ENCODE measurements at regions not wholly inside any gene's neighbourhood (a gene's known extent, or its start where the extent isn't known, plus 50 kb on each side); places are given as distances from the start of the nearest gene placed in this dataset.

- peak; percentile 40; the same call in 2 of the 3 replicates for ATAC-seq
- TF ChIP-seq ISL1 (CRISPR knock-in tag; IDR thresholded peaks at IDR 0.05) (peak; percentile 55), PPARA (CRISPR knock-in tag; IDR thresholded peaks at IDR 0.05; ENCODE audit: borderline replicate concordance) (no peak)
Measured at GRCh38 chr11:116294630-116295029, 478.2 kb downstream of the BUD13 start.

DNA sequence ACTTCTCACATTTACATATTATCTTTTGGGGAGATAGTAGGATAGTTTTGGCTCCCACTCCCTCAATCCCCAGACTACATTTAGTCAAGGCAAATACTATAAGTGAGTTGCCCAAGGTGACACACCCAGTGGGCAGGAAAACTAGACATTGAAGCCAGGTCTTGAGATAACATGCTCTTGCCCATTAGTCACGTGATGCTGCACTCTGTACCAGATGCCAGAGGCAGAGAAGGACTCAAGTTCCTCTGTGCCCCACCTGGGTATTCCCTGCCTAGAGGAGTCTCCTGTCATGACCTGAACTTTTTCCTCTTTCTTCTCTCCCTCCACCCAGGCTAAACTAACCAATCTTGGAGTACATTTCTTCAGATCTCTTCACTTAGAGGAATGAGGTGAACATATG, 484.9 kb downstream of the BUD13 start:
- no peak for TF ChIP-seq ZNF565 (CRISPR knock-in tag; conservative IDR thresholded peaks at IDR 0.05; ENCODE audit: low read depth)
- TF ChIP-seq TCF4 (CRISPR knock-in tag; IDR thresholded peaks at IDR 0.05; ENCODE audit: borderline replicate concordance) = no peak
- no peak for TF ChIP-seq GLIS3 (CRISPR knock-in tag; IDR thresholded peaks at IDR 0.05)
- no peak for ATAC-seq

GRCh38 chr11:116285026-116285425, 487.8 kb downstream of the BUD13 start:
- ATAC-seq = no peak
- TF ChIP-seq CSDC2 (CRISPR knock-in tag; IDR thresholded peaks at IDR 0.05) (no peak), ZNF565 (CRISPR knock-in tag; conservative IDR thresholded peaks at IDR 0.05; ENCODE audit: low read depth) (no peak), ZNF70 (CRISPR knock-in tag; IDR thresholded peaks at IDR 0.05) (no peak), RARB (CRISPR knock-in tag; IDR thresholded peaks at IDR 0.05) (no peak), BACH2 (CRISPR knock-in tag; IDR thresholded peaks at IDR 0.05; ENCODE audit: borderline replicate concordance) (no peak), TOX (CRISPR knock-in tag; IDR thresholded peaks at IDR 0.05; ENCODE audit: borderline replicate concordance) (no peak), PATZ1 (CRISPR knock-in tag; IDR thresholded peaks at IDR 0.05; ENCODE audit: borderline replicate concordance) (no peak), PPARA (CRISPR knock-in tag; IDR thresholded peaks at IDR 0.05; ENCODE audit: borderline replicate concordance) (no peak)
- TF ChIP-seq, protein P1, sequence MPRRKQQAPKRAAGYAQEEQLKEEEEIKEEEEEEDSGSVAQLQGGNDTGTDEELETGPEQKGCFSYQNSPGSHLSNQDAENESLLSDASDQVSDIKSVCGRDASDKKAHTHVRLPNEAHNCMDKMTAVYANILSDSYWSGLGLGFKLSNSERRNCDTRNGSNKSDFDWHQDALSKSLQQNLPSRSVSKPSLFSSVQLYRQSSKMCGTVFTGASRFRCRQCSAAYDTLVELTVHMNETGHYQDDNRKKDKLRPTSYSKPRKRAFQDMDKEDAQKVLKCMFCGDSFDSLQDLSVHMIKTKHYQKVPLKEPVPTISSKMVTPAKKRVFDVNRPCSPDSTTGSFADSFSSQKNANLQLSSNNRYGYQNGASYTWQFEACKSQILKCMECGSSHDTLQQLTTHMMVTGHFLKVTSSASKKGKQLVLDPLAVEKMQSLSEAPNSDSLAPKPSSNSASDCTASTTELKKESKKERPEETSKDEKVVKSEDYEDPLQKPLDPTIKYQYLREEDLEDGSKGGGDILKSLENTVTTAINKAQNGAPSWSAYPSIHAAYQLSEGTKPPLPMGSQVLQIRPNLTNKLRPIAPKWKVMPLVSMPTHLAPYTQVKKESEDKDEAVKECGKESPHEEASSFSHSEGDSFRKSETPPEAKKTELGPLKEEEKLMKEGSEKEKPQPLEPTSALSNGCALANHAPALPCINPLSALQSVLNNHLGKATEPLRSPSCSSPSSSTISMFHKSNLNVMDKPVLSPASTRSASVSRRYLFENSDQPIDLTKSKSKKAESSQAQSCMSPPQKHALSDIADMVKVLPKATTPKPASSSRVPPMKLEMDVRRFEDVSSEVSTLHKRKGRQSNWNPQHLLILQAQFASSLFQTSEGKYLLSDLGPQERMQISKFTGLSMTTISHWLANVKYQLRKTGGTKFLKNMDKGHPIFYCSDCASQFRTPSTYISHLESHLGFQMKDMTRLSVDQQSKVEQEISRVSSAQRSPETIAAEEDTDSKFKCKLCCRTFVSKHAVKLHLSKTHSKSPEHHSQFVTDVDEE (CRISPR knock-in tag; IDR thresholded peaks at IDR 0.05) = no peak

DNA sequence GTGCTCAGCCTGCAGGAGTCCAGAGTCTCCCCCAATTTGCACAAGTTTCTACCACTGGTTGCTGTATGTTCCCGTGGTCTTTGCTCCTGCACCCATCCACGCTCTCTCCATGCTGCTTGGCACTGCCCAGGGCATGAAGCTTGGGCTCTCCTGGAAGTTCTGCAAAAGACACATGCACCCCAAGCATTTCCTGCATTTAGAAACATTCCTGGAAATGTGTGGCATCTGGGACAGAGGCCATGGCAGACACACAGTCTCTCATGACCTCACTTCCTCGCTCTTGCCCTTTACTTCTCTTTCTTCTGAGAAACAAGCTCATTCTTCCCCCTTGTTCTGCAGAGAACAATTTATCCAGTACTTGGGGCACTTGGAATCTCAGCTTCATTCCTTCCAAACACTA, 489.5 kb downstream of the BUD13 start:
- TF ChIP-seq TOX (CRISPR knock-in tag; IDR thresholded peaks at IDR 0.05; ENCODE audit: borderline replicate concordance) = no peak
- TF ChIP-seq ZC3H10 (CRISPR knock-in tag; IDR thresholded peaks at IDR 0.05) = no peak
- no peak for TF ChIP-seq PPARA (CRISPR knock-in tag; IDR thresholded peaks at IDR 0.05; ENCODE audit: borderline replicate concordance)
- no peak for TF ChIP-seq ZNF565 (CRISPR knock-in tag; conservative IDR thresholded peaks at IDR 0.05; ENCODE audit: low read depth)
- TF ChIP-seq BACH2 (CRISPR knock-in tag; IDR thresholded peaks at IDR 0.05; ENCODE audit: borderline replicate concordance) = no peak
- TF ChIP-seq SNAI2 (CRISPR knock-in tag; IDR thresholded peaks at IDR 0.05) = no peak
- TF ChIP-seq OSR1 (CRISPR knock-in tag; IDR thresholded peaks at IDR 0.05) = no peak
- no peak for TF ChIP-seq ARNTL (CRISPR knock-in tag; IDR thresholded peaks at IDR 0.05; ENCODE audit: borderline replicate concordance, low read depth)
- TF ChIP-seq ZNF70 (CRISPR knock-in tag; IDR thresholded peaks at IDR 0.05) = no peak
- ATAC-seq = no peak

DNA sequence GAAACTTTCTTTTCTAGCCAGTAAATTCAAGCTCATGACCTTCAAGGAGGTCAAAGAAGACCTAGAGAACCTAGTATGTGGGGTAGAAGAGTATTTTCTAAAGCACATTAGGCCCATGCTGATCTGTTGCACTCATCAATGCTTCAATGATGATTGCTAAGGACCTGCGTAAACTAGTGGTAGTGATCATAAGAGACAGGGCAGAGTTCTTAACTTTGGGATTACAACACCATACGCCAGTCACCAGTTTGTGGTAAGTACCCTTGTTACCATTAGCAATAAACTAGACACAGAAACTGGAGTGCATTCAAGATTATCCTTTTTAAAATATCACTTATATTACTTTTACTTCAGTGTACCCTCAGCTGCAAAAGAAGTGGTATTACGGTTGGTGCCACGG, 490.3 kb downstream of the BUD13 start:
- no peak for ATAC-seq
- TF ChIP-seq GLIS3 (CRISPR knock-in tag; IDR thresholded peaks at IDR 0.05) = no peak
- TF ChIP-seq PATZ1 (CRISPR knock-in tag; IDR thresholded peaks at IDR 0.05; ENCODE audit: borderline replicate concordance) = no peak
- no peak for TF ChIP-seq ARNTL (CRISPR knock-in tag; IDR thresholded peaks at IDR 0.05; ENCODE audit: borderline replicate concordance, low read depth)
- no peak for TF ChIP-seq CREB5 (CRISPR knock-in tag; IDR thresholded peaks at IDR 0.05; ENCODE audit: low read depth)
- no peak for TF ChIP-seq ZC3H10 (CRISPR knock-in tag; IDR thresholded peaks at IDR 0.05)
- no peak for TF ChIP-seq ZFP30 (CRISPR knock-in tag; IDR thresholded peaks at IDR 0.05)
- no peak for TF ChIP-seq CSRNP3 (CRISPR knock-in tag; IDR thresholded peaks at IDR 0.05)
- TF ChIP-seq RARB (CRISPR knock-in tag; IDR thresholded peaks at IDR 0.05) = no peak
- no peak for TF ChIP-seq OSR1 (CRISPR knock-in tag; IDR thresholded peaks at IDR 0.05)
- no peak for TF ChIP-seq PPARA (CRISPR knock-in tag; IDR thresholded peaks at IDR 0.05; ENCODE audit: borderline replicate concordance)
- TF ChIP-seq ZNF8 (CRISPR knock-in tag; IDR thresholded peaks at IDR 0.05) = no peak
- no peak for TF ChIP-seq TCF4 (CRISPR knock-in tag; IDR thresholded peaks at IDR 0.05; ENCODE audit: borderline replicate concordance)
- no peak for TF ChIP-seq ZNF70 (CRISPR knock-in tag; IDR thresholded peaks at IDR 0.05)
- TF ChIP-seq ZFP3 (CRISPR knock-in tag; IDR thresholded peaks at IDR 0.05) = no peak
- no peak for TF ChIP-seq ZNF565 (CRISPR knock-in tag; conservative IDR thresholded peaks at IDR 0.05; ENCODE audit: low read depth)
- no peak for TF ChIP-seq TOX (CRISPR knock-in tag; IDR thresholded peaks at IDR 0.05; ENCODE audit: borderline replicate concordance)
- TF ChIP-seq ESRRG (CRISPR knock-in tag; IDR thresholded peaks at IDR 0.05) = no peak
